ENCODE measurements at regions not wholly inside any gene's neighbourhood (a gene's known extent, or its start where the extent isn't known, plus 50 kb on each side); places are given as distances from the start of the nearest gene placed in this dataset.

- Histone ChIP-seq H3K4me2 (ENCODE audit: low read depth, low read length, poor library complexity, severe bottlenecking) (no peak overlapping the region), H4K20me1 (ENCODE audit: low read depth, low read length) (no peaks in the 10 kb centered on the region), H3K9me2 (replicated peaks; ENCODE audit: insufficient read depth, low read length) (no peaks in the 10 kb centered on the region), H3K36me3 (ENCODE audit: low read length) (no peaks in the 10 kb centered on the region), H3K79me2 (ENCODE audit: insufficient read depth, low read length) (no peaks in the 10 kb centered on the region), H3K27me3 (ENCODE audit: low read length) (no peaks in the 10 kb centered on the region), H3K4me3 (ENCODE audit: insufficient read depth, low read length, poor library complexity, severe bottlenecking) (no peak overlapping the region), H3K9me3 (ENCODE audit: insufficient read depth, low read length) (no peaks in the 10 kb centered on the region), H3K27ac (ENCODE audit: low read depth, low read length) (no peak overlapping the region), H2AFZ (ENCODE audit: low read depth, low read length, severe bottlenecking) (no peak overlapping the region), H3F3A (ENCODE audit: insufficient read depth) (no peaks in the 10 kb centered on the region), H3K9ac (ENCODE audit: low read length) (no peak overlapping the region)
- TF ChIP-seq EZH2phosphoT487 (conservative IDR thresholded peaks at IDR 0.05; ENCODE audit: low read length): no peak
- TF ChIP-seq, protein P1, sequence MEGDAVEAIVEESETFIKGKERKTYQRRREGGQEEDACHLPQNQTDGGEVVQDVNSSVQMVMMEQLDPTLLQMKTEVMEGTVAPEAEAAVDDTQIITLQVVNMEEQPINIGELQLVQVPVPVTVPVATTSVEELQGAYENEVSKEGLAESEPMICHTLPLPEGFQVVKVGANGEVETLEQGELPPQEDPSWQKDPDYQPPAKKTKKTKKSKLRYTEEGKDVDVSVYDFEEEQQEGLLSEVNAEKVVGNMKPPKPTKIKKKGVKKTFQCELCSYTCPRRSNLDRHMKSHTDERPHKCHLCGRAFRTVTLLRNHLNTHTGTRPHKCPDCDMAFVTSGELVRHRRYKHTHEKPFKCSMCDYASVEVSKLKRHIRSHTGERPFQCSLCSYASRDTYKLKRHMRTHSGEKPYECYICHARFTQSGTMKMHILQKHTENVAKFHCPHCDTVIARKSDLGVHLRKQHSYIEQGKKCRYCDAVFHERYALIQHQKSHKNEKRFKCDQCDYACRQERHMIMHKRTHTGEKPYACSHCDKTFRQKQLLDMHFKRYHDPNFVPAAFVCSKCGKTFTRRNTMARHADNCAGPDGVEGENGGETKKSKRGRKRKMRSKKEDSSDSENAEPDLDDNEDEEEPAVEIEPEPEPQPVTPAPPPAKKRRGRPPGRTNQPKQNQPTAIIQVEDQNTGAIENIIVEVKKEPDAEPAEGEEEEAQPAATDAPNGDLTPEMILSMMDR (IDR thresholded peaks at IDR 0.05; ENCODE audit: insufficient read depth, low read length, poor library complexity, severe bottlenecking): no peak
Observed at GRCh38 chr22:48665311-48665995, 1162.2 kb downstream of the BRD1 start.

- H3K4me3 ChIP-seq (ENCODE audit: insufficient read depth, low read length, poor library complexity, severe bottlenecking): no peak overlapping the region
- no peak overlapping the region for H3K9ac ChIP-seq (ENCODE audit: low read length)
- H3K36me3 ChIP-seq (ENCODE audit: low read length): no peaks in the 10 kb centered on the region
- H3K9me3 ChIP-seq (ENCODE audit: insufficient read depth, low read length): no peaks in the 10 kb centered on the region
- no peaks in the 10 kb centered on the region for H4K20me1 ChIP-seq (ENCODE audit: low read depth, low read length)
- no peak overlapping the region for H2AFZ ChIP-seq (ENCODE audit: low read depth, low read length, severe bottlenecking)
- no peak overlapping the region for H3K4me2 ChIP-seq (ENCODE audit: low read depth, low read length, poor library complexity, severe bottlenecking)
- H3F3A ChIP-seq (ENCODE audit: insufficient read depth): no peaks in the 10 kb centered on the region
- no peaks in the 10 kb centered on the region for H3K79me2 ChIP-seq (ENCODE audit: insufficient read depth, low read length)
- no peak for TF ChIP-seq EZH2phosphoT487 (conservative IDR thresholded peaks at IDR 0.05; ENCODE audit: low read length)
- TF ChIP-seq, protein P1 (IDR thresholded peaks at IDR 0.05; ENCODE audit: insufficient read depth, low read length, poor library complexity, severe bottlenecking): no peak
- H3K27me3 ChIP-seq (ENCODE audit: low read length): no peaks in the 10 kb centered on the region
- H3K9me2 ChIP-seq (replicated peaks; ENCODE audit: insufficient read depth, low read length): no peaks in the 10 kb centered on the region
- no peak overlapping the region for H3K27ac ChIP-seq (ENCODE audit: low read depth, low read length)
Observed at GRCh38 chr22:48664586-48664985, 1163.1 kb downstream of the BRD1 start.

DNA sequence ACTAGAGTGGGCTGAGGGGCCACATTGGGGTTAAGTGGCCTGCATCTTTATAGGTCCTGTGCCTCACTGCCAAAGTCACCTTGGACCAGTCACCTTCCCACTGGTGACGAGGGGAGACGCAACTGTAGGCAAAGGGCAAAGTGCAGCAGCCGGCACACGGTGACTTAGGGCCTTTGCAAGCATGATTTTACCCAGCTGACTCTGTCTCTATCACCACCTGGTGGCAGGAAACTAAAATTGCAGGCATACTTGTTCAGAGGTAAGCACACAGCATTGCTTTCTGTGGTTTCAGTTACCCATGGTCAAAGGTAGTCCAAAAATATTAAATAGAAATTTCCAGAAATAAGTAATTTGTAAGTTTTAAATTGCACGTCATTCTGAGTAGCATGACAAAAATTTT, 1164.4 kb downstream of the BRD1 start:
- Histone ChIP-seq H3K27ac (ENCODE audit: low read depth, low read length) (no peak overlapping the region), H3K36me3 (ENCODE audit: low read length) (no peaks in the 10 kb centered on the region), H3K27me3 (ENCODE audit: low read length) (no peaks in the 10 kb centered on the region), H3K9me2 (replicated peaks; ENCODE audit: insufficient read depth, low read length) (no peaks in the 10 kb centered on the region), H3K9me3 (ENCODE audit: insufficient read depth, low read length) (no peaks in the 10 kb centered on the region), H2AFZ (ENCODE audit: low read depth, low read length, severe bottlenecking) (no peak overlapping the region), H3K79me2 (ENCODE audit: insufficient read depth, low read length) (no peaks in the 10 kb centered on the region), H3F3A (ENCODE audit: insufficient read depth) (no peaks in the 10 kb centered on the region), H4K20me1 (ENCODE audit: low read depth, low read length) (no peaks in the 10 kb centered on the region), H3K4me2 (ENCODE audit: low read depth, low read length, poor library complexity, severe bottlenecking) (no peak overlapping the region), H3K4me3 (ENCODE audit: insufficient read depth, low read length, poor library complexity, severe bottlenecking) (no peak overlapping the region), H3K9ac (ENCODE audit: low read length) (no peak overlapping the region)
- TF ChIP-seq EZH2phosphoT487 (conservative IDR thresholded peaks at IDR 0.05; ENCODE audit: low read length): no peak
- TF ChIP-seq, protein P1 (IDR thresholded peaks at IDR 0.05; ENCODE audit: insufficient read depth, low read length, poor library complexity, severe bottlenecking): peak; percentile 63
